Sigmoid colon (tissue), 6 donors: ENCODE measurements at regions not wholly inside any gene's neighbourhood (a gene's known extent, or its start where the extent isn't known, plus 50 kb on each side); places are given as distances from the start of the nearest gene placed in this dataset.

Source experiments
- DNase-seq: peaks from one replicate; pipeline ENCODE4 v3.0.0-alpha.2; 2019
- H3K27ac ChIP-seq, 4 donors: fragments of 200-600 bp; sonication (generic); one replicate each; pipeline ENCODE4 v1.5.1; 2016 to 2019; ENCODE audit warnings: mild to moderate bottlenecking in 1 of 4
- H3K27me3 ChIP-seq, 3 donors: fragments of 200-600 bp; sonication (generic); one replicate each; pipeline ENCODE4 v1.5.1; 2019; ENCODE audit warnings: mild to moderate bottlenecking in 1 of 3
- H3K36me3 ChIP-seq, 4 donors: fragments of 200-600 bp; sonication (generic); one replicate each; pipeline ENCODE4 v1.5.1; 2016 to 2019
- H3K4me1 ChIP-seq, 4 donors: fragments of 200-600 bp; sonication (generic); one replicate each; pipeline ENCODE4 v1.5.1; 2017 to 2019
- H3K4me3 ChIP-seq, 4 donors: fragments of 200-600 bp; sonication (generic); one replicate each; pipeline ENCODE4 v1.5.1; 2017 to 2019; ENCODE audit warnings: mild to moderate bottlenecking in 2 of 4, moderate library complexity in 1 of 4
- H3K9me3 ChIP-seq, 4 donors: fragments of 200-600 bp in 3 of 4; sonication (generic) in 3 of 4; one replicate each; pipeline versions ENCODE4 v1.5.1 to v1.6.1; 2013 to 2019
- CTCF ChIP-seq, 4 experiments: fragments of 450-650 bp in 3 of 4; fragments of 200-600 bp in 1 of 4; IDR thresholded peaks; one replicate each; pipeline ENCODE4 v1.5.1; 2016 to 2019; ENCODE audit warnings: antibody characterized with exemption in 4 of 4, mild to moderate bottlenecking in 3 of 4, moderate library complexity in 2 of 4
- EP300 ChIP-seq, 4 donors: sonication (generic); formaldehyde crosslinking; IDR thresholded peaks; one replicate each; pipeline ENCODE4 v1.6.1; 2017; ENCODE audit warnings: antibody characterized with exemption in 4 of 4
- POLR2A ChIP-seq, 2 donors: fragments of 450-650 bp; IDR thresholded peaks; one replicate each; pipeline ENCODE4 v1.6.1; 2016; ENCODE audit warnings: antibody characterized with exemption in 2 of 2, mild to moderate bottlenecking in 2 of 2, moderate library complexity in 2 of 2
- POLR2AphosphoS5 ChIP-seq, 4 donors: sonication (generic); formaldehyde crosslinking; IDR thresholded peaks; one replicate each; pipeline ENCODE4 v1.6.1; 2017; ENCODE audit warnings: antibody characterized with exemption in 4 of 4
- WGBS, 2 donors: extraction: QIAGEN DNeasy Blood & Tissue Kit; methylation state at CpG; one replicate each; pipeline ENCODE4 v1.1.7; 2013; 5-methylcytosine and 5-hydroxymethylcytosine counted together
- intact Hi-C: fragments of 100-400 bp; cut with DNase I; formaldehyde crosslinking; loops from one replicate; pipeline ENCODE4 v1.15.1; 2023
- donor health status: healthy with polysubstance abuse.
- donor health status: healthy.

GRCh38 chr6:28693751-28694443 is 168.2 kb downstream of the GPX5 start:
- 27 to 71% methylated on average over 26 of the region's 26 CpGs for WGBS, 2 donors
- Histone ChIP-seq H3K36me3 (no peaks in the 10 kb centered on the region), H3K27ac (no peak overlapping the region), H3K9me3 (no peaks in the 10 kb centered on the region), H3K27me3 (peaks cover 7 to 82% (median 32%) of the 10 kb centered on the region in 3 donors), H3K4me1 (no peaks in the 10 kb centered on the region), H3K4me3 (no peak overlapping the region)
- DNase-seq, result no peak
- intact Hi-C loops, result no loop called here
- TF ChIP-seq EP300 (IDR thresholded peaks at IDR 0.05), result no peak
- TF ChIP-seq POLR2AphosphoS5 (IDR thresholded peaks at IDR 0.05), result no peak
- TF ChIP-seq POLR2A (IDR thresholded peaks at IDR 0.05), result no peak
- TF ChIP-seq CTCF (IDR thresholded peaks at IDR 0.05), result no peak

GRCh38 chr6:28695715-28696114 is 170.0 kb downstream of the GPX5 start:
- intact Hi-C loops, result no loop called here
- H3K27me3 ChIP-seq, result peaks cover 7 to 100% (median 32%) of the 10 kb centered on the region in 3 donors
- H3K4me1 ChIP-seq, result no peaks in the 10 kb centered on the region
- H3K4me3 ChIP-seq, result no peak overlapping the region
- H3K36me3 ChIP-seq, result no peaks in the 10 kb centered on the region
- H3K27ac ChIP-seq, result no peak overlapping the region
- no peak for DNase-seq
- TF ChIP-seq CTCF (IDR thresholded peaks at IDR 0.05), result no peak
- no peak for TF ChIP-seq POLR2AphosphoS5 (IDR thresholded peaks at IDR 0.05)
- no peak for TF ChIP-seq EP300 (IDR thresholded peaks at IDR 0.05)
- no peak for TF ChIP-seq POLR2A (IDR thresholded peaks at IDR 0.05)
- no peaks in the 10 kb centered on the region for H3K9me3 ChIP-seq
- 37 to 77% methylated on average over 11 of the region's 11 CpGs for WGBS, 2 donors

GRCh38 chr6:28696167-28696566 is 170.5 kb downstream of the GPX5 start:
- no peaks in the 10 kb centered on the region for H3K4me1 ChIP-seq
- H3K4me3 ChIP-seq, result no peak overlapping the region
- no peaks in the 10 kb centered on the region for H3K9me3 ChIP-seq
- intact Hi-C loops, result no loop called here
- 17 to 59% methylated on average over 14 of the region's 14 CpGs for WGBS, 2 donors
- H3K27me3 ChIP-seq, result peaks cover 7 to 96% (median 32%) of the 10 kb centered on the region in 3 donors
- no peak for TF ChIP-seq POLR2A (IDR thresholded peaks at IDR 0.05)
- no peak for TF ChIP-seq EP300 (IDR thresholded peaks at IDR 0.05)
- no peak for TF ChIP-seq POLR2AphosphoS5 (IDR thresholded peaks at IDR 0.05)
- TF ChIP-seq CTCF (IDR thresholded peaks at IDR 0.05), result no peak
- H3K36me3 ChIP-seq, result no peaks in the 10 kb centered on the region
- no peak overlapping the region for H3K27ac ChIP-seq
- DNase-seq, result no peak

- Histone ChIP-seq H3K4me3 (no peak overlapping the region), H3K4me1 (no peaks in the 10 kb centered on the region), H3K27me3 (peaks cover 7 to 92% (median 32%) of the 10 kb centered on the region in 3 donors), H3K27ac (no peak overlapping the region), H3K9me3 (no peaks in the 10 kb centered on the region), H3K36me3 (no peaks in the 10 kb centered on the region)
- intact Hi-C loops, result no loop called here
- TF ChIP-seq POLR2AphosphoS5 (IDR thresholded peaks at IDR 0.05) (no peak), POLR2A (IDR thresholded peaks at IDR 0.05) (no peak), EP300 (IDR thresholded peaks at IDR 0.05) (no peak)
- WGBS, 2 donors, result 20 to 46% methylated on average over 9 of the region's 9 CpGs
- no peak for DNase-seq
Measured at GRCh38 chr6:28696682-28697081, 171.0 kb downstream of the GPX5 start.

- Histone ChIP-seq H3K27me3 (peaks cover 10 to 69% (median 14%) of the 10 kb centered on the region in 3 donors), H3K36me3 (no peaks in the 10 kb centered on the region), H3K9me3 (peaks cover 0 to 18% (median 8%) of the 10 kb centered on the region in 4 donors), H3K4me3 (no peak overlapping the region), H3K27ac (no peak overlapping the region), H3K4me1 (no peaks in the 10 kb centered on the region)
- intact Hi-C loops, result no loop called here
- TF ChIP-seq POLR2A (IDR thresholded peaks at IDR 0.05) (no peak), CTCF (IDR thresholded peaks at IDR 0.05) (no peak), POLR2AphosphoS5 (IDR thresholded peaks at IDR 0.05) (no peak), EP300 (IDR thresholded peaks at IDR 0.05) (no peak)
- DNase-seq, result no peak
- 83 to 88% methylated on average over 6 of the region's 6 CpGs for WGBS, 2 donors
Measured at GRCh38 chr6:28707387-28708282, 182.0 kb downstream of the GPX5 start.
